ENCODE measurements at regions not wholly inside any gene's neighbourhood (a gene's known extent, or its start where the extent isn't known, plus 50 kb on each side); places are given as distances from the start of the nearest gene placed in this dataset.

GRCh38 chr3:79898907-79899306 is 131.1 kb upstream of the ROBO1 start:
- TF ChIP-seq CTCF (IDR thresholded peaks at IDR 0.05), result no peak
- no peak for TF ChIP-seq ZFX (IDR thresholded peaks at IDR 0.05; ENCODE audit: borderline replicate concordance)
- H3K27ac ChIP-seq, result no peak overlapping the region

- TF ChIP-seq CTCF (IDR thresholded peaks at IDR 0.05), result no peak
- no peak for TF ChIP-seq ZFX (IDR thresholded peaks at IDR 0.05; ENCODE audit: borderline replicate concordance)
- H3K27ac ChIP-seq, result no peak overlapping the region
Measured at GRCh38 chr3:79896086-79896485, 128.3 kb upstream of the ROBO1 start.

- TF ChIP-seq CTCF (IDR thresholded peaks at IDR 0.05), result no peak
- no peak for TF ChIP-seq ZFX (IDR thresholded peaks at IDR 0.05; ENCODE audit: borderline replicate concordance)
- no peak overlapping the region for H3K27ac ChIP-seq
Measured at GRCh38 chr3:79887213-79887612, 119.4 kb upstream of the ROBO1 start.

- H3K27ac ChIP-seq, result peak overlapping the region; percentile 49
- no peak for TF ChIP-seq CTCF (IDR thresholded peaks at IDR 0.05)
Measured at GRCh38 chr3:79886204-79886603, 118.4 kb upstream of the ROBO1 start.

- no peak for TF ChIP-seq ZFX (IDR thresholded peaks at IDR 0.05; ENCODE audit: borderline replicate concordance)
- TF ChIP-seq CTCF (IDR thresholded peaks at IDR 0.05), result no peak
- H3K27ac ChIP-seq, result peak overlapping the region; percentile 49
Measured at GRCh38 chr3:79885407-79885806, 117.6 kb upstream of the ROBO1 start.

- H3K27ac ChIP-seq, result peak overlapping the region; percentile 49
- TF ChIP-seq ZFX (IDR thresholded peaks at IDR 0.05; ENCODE audit: borderline replicate concordance) (no peak), CTCF (IDR thresholded peaks at IDR 0.05) (no peak)
Measured at GRCh38 chr3:79884354-79884753, 116.6 kb upstream of the ROBO1 start.

GRCh38 chr3:79881431-79881830 is 113.6 kb upstream of the ROBO1 start:
- TF ChIP-seq CTCF (IDR thresholded peaks at IDR 0.05), result no peak
- TF ChIP-seq ZFX (IDR thresholded peaks at IDR 0.05; ENCODE audit: borderline replicate concordance), result no peak
- no peak overlapping the region for H3K27ac ChIP-seq

Data from 22Rv1 (cell line).